Caco-2 (cell line): ENCODE measurements at regions not wholly inside any gene's neighbourhood (a gene's known extent, or its start where the extent isn't known, plus 50 kb on each side); places are given as distances from the start of the nearest gene placed in this dataset.

Experiments used
- BruUV-seq: library from RNA; stranded (reverse); fragments of 400-500 nt; replicated peaks from 2 replicates; lab custom pipeline; 2021; lab: Mats Ljungman, UMichigan
- CTCF ChIA-PET: fragments of 300-600 bp; sonication (Branson Sonifier 250); formaldehyde crosslinking; loops from one replicate; lab custom pipeline; 2022; ENCODE audit warnings: antibody characterized with exemption; lab: Charles Lee
- POLR2A ChIA-PET: fragments of 300-600 bp; sonication (Branson Sonifier 250); formaldehyde crosslinking; loops from one replicate; lab custom pipeline; 2022; ENCODE audit warnings: antibody characterized with exemption; lab: Charles Lee
- DNase-seq, 2 experiments: peaks; one replicate each; pipeline versions ENCODE4 v3.0.0 to v3.0.0-alpha.2; 2020 to 2022
- H3K27me3 ChIP-seq: replicated peaks from 2 replicates; pipeline ENCODE4 v1.6.0; 2011; ENCODE audit warnings: low read length; ENCODE audit not compliant: control insufficient read depth, insufficient read depth
- H3K36me3 ChIP-seq: 2 replicates; pipeline ENCODE4 v1.5.1; 2011; ENCODE audit warnings: low read length; ENCODE audit not compliant: control insufficient read depth, insufficient read depth
- H3K4me1 ChIP-seq: fragments of 250-450 bp; sonication (Bioruptor Pico); 2 replicates; pipeline ENCODE4 v1.5.1; 2020; ENCODE audit warnings: mild to moderate bottlenecking
- H3K4me3 ChIP-seq: 2 replicates; pipeline ENCODE4 v1.5.1; 2011; ENCODE audit warnings: low read depth, mild to moderate bottlenecking, control low read depth, low read length
- H3K9me3 ChIP-seq: fragments of 250-450 bp; sonication (Bioruptor Pico); 2 replicates; pipeline ENCODE4 v1.5.1; 2020; ENCODE audit warnings: mild to moderate bottlenecking, moderate library complexity
- H3K27ac Mint-ChIP-seq: one replicate; pipeline ENCODE4 v1.8.0; 2022; ENCODE audit warnings: mixed read lengths; ENCODE audit not compliant: unreplicated experiment
- H3K27me3 Mint-ChIP-seq: one replicate; pipeline ENCODE4 v1.8.0; 2022; ENCODE audit warnings: mixed read lengths; ENCODE audit not compliant: insufficient read depth, unreplicated experiment
- H3K36me3 Mint-ChIP-seq: one replicate; pipeline ENCODE4 v1.8.0; 2022; ENCODE audit warnings: mild to moderate bottlenecking, mixed read lengths; ENCODE audit not compliant: insufficient read depth, unreplicated experiment
- H3K4me1 Mint-ChIP-seq: one replicate; pipeline ENCODE4 v1.8.0; 2022; ENCODE audit warnings: low read depth, mixed read lengths; ENCODE audit not compliant: unreplicated experiment
- H3K4me3 Mint-ChIP-seq: one replicate; pipeline ENCODE4 v1.8.0; 2022; ENCODE audit warnings: mild to moderate bottlenecking, moderate library complexity, mixed read lengths; ENCODE audit not compliant: unreplicated experiment
- H3K9me3 Mint-ChIP-seq: one replicate; pipeline ENCODE4 v1.8.0; 2022; ENCODE audit warnings: mixed read lengths; ENCODE audit not compliant: unreplicated experiment
- CTCF ChIP-seq, 2 experiments: fragments of 200-600 bp in 1 of 2; IDR thresholded peaks; 1 replicate in 1 of 2; 2 replicates in 1 of 2; pipeline versions ENCODE4 v1.5.1 to v1.8.0; 2011 to 2022; ENCODE audit warnings: antibody characterized with exemption in 1 of 2, control low read depth in 1 of 2, inconsistent platforms in 1 of 2, low read depth in 1 of 2, low read length in 1 of 2, mild to moderate bottlenecking in 1 of 2, moderate library complexity in 1 of 2; ENCODE audit not compliant: insufficient read depth in 1 of 2, severe bottlenecking in 1 of 2, unreplicated experiment in 1 of 2
- intact Hi-C: fragments of 100-400 bp; cut with micrococcal nuclease; formaldehyde crosslinking; loops from one replicate; pipeline ENCODE4 v1.10.0; 2022; ENCODE audit not compliant: unreplicated experiment

- POLR2A ChIA-PET, result no interaction called here
Measured at GRCh38 chr19:32138416-32138815, 207.0 kb upstream of the ZNF507 start.

GRCh38 chr19:32141840-32142511 lies 203.4 kb upstream of the ZNF507 start:
- no peak for DNase-seq
- Mint-ChIP-seq H3K4me1 (no peaks in the 10 kb centered on the region), H3K36me3 (no peaks in the 10 kb centered on the region), H3K9me3 (peaks cover 12% of the 10 kb centered on the region), H3K27ac (no peak overlapping the region), H3K27me3 (peaks cover 3% of the 10 kb centered on the region), H3K4me3 (no peak overlapping the region)
- no peaks in the 10 kb centered on the region for H3K36me3 ChIP-seq
- no peaks in the 10 kb centered on the region; the same call in 1 of the 2 replicates for H3K27me3 ChIP-seq
- TF ChIP-seq CTCF (IDR thresholded peaks at IDR 0.05; ENCODE audit: insufficient read depth in 1 of 2, low read depth in 1 of 2, low read length in 1 of 2, severe bottlenecking in 1 of 2, unreplicated experiment in 1 of 2), result no peak
- ChIA-PET POLR2A (no interaction called here), CTCF (no interaction called here)
- BruUV-seq, result no TSS peak
- H3K4me1 ChIP-seq, result no peaks in the 10 kb centered on the region
- peaks cover 11% of the 10 kb centered on the region for H3K9me3 ChIP-seq
- no peak overlapping the region for H3K4me3 ChIP-seq
- intact Hi-C loops, result no loop called here

More at GRCh38 chr19:32138416-32138815, 207.0 kb upstream of the ZNF507 start:
- CTCF ChIA-PET, result no interaction called here
- H3K27me3 Mint-ChIP-seq, result peaks cover 4% of the 10 kb centered on the region
- Histone ChIP-seq H3K36me3 (no peaks in the 10 kb centered on the region), H3K27me3 (no peaks in the 10 kb centered on the region; the same call in 1 of the 2 replicates), H3K4me1 (no peaks in the 10 kb centered on the region), H3K9me3 (no peaks in the 10 kb centered on the region), H3K4me3 (no peak overlapping the region)
- H3K9me3 Mint-ChIP-seq, result no peaks in the 10 kb centered on the region
- BruUV-seq, result no TSS peak
- no peaks in the 10 kb centered on the region for H3K4me1 Mint-ChIP-seq
- H3K27ac Mint-ChIP-seq, result no peak overlapping the region
- TF ChIP-seq CTCF (IDR thresholded peaks at IDR 0.05; ENCODE audit: insufficient read depth in 1 of 2, low read depth in 1 of 2, low read length in 1 of 2, severe bottlenecking in 1 of 2, unreplicated experiment in 1 of 2), result no peak
- no peak for DNase-seq
- no peak overlapping the region for H3K4me3 Mint-ChIP-seq
- H3K36me3 Mint-ChIP-seq, result no peaks in the 10 kb centered on the region
- intact Hi-C loops, result no loop called here

- TF ChIP-seq CTCF (IDR thresholded peaks at IDR 0.05; ENCODE audit: insufficient read depth in 1 of 2, low read depth in 1 of 2, low read length in 1 of 2, severe bottlenecking in 1 of 2, unreplicated experiment in 1 of 2), result no peak
- Mint-ChIP-seq H3K27ac (no peak overlapping the region), H3K4me1 (no peaks in the 10 kb centered on the region), H3K9me3 (peaks cover 48% of the 10 kb centered on the region), H3K4me3 (no peak overlapping the region), H3K27me3 (peaks cover 3% of the 10 kb centered on the region), H3K36me3 (no peaks in the 10 kb centered on the region)
- no TSS peak for BruUV-seq
- Histone ChIP-seq H3K36me3 (no peaks in the 10 kb centered on the region), H3K27me3 (no peaks in the 10 kb centered on the region; the same call in 1 of the 2 replicates), H3K4me3 (no peak overlapping the region), H3K9me3 (peaks cover 13% of the 10 kb centered on the region), H3K4me1 (no peaks in the 10 kb centered on the region)
- no peak for DNase-seq
- CTCF ChIA-PET, result no interaction called here
- intact Hi-C loops, result no loop called here
- POLR2A ChIA-PET, result no interaction called here
Measured at GRCh38 chr19:32146664-32147063, 198.7 kb upstream of the ZNF507 start.
